22Rv1 (cell line): ENCODE measurements at regions not wholly inside any gene's neighbourhood (a gene's known extent, or its start where the extent isn't known, plus 50 kb on each side); places are given as distances from the start of the nearest gene placed in this dataset.

Experiments
- CTCF ChIP-seq: fragments of 450-650 bp; IDR thresholded peaks from 2 replicates; pipeline ENCODE4 v1.5.1; 2017; ENCODE audit warnings: mild to moderate bottlenecking
- ZFX ChIP-seq: fragments of 450-650 bp; IDR thresholded peaks from 2 replicates; pipeline ENCODE4 v1.6.1; 2017; ENCODE audit warnings: antibody characterized with exemption, borderline replicate concordance

- TF ChIP-seq CTCF = no peak
- TF ChIP-seq ZFX = no peak
These were observed 169.2 kb downstream of the LYPLAL1 start for GRCh38 chr1:219342836-219343235.
